ENCODE measurements at regions not wholly inside any gene's neighbourhood (a gene's known extent, or its start where the extent isn't known, plus 50 kb on each side); places are given as distances from the start of the nearest gene placed in this dataset.

DNA sequence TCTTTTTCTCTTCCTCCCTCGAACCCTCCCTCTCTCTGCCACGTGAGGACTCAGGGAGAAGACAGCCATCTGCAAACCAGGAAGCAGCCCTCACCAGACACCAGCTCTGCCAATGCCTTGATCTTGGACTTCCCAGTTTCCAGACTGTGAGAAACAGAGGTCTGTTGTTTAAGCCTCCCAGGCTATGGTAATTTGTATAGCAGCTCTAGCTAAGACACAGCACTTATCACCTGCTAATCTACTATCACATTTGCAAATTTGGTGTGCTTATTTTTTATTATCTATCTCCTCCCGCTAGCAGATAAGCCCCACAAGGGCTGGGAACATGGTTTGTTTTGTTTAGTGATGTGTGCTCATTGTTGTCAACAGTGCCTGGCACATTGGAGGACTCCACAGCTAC, 124.8 kb upstream of the OPCML start:
- TF ChIP-seq POLR2A (IDR thresholded peaks at IDR 0.05; ENCODE audit: low read depth, low read length), result no peak
- TF ChIP-seq POLR2AphosphoS5 (IDR thresholded peaks at IDR 0.05; ENCODE audit: low read depth, low read length), result no peak
